Uterus (tissue), 3 donors: ENCODE measurements at regions not wholly inside any gene's neighbourhood (a gene's known extent, or its start where the extent isn't known, plus 50 kb on each side); places are given as distances from the start of the nearest gene placed in this dataset.

Experiments used
- DNase-seq, 2 donors: peaks; one replicate each; pipeline ENCODE4 v3.0.0-alpha.2; 2019 to 2020
- H3K27ac ChIP-seq, 2 donors: fragments of 200-600 bp; sonication (generic); 1 replicate in 1 of 2; 2 replicates in 1 of 2; pipeline ENCODE4 v1.5.1; 2016 to 2018
- H3K27me3 ChIP-seq, 2 donors: fragments of 200-600 bp; sonication (generic); one replicate each; pipeline ENCODE4 v1.5.1; 2018 to 2019; ENCODE audit warnings: control low read depth in 1 of 2
- H3K36me3 ChIP-seq, 2 donors: fragments of 200-600 bp; sonication (generic); one replicate each; pipeline ENCODE4 v1.5.1; 2019; ENCODE audit warnings: control low read depth in 1 of 2
- H3K4me1 ChIP-seq, 2 donors: fragments of 200-600 bp; sonication (generic); one replicate each; pipeline ENCODE4 v1.5.1; 2018 to 2019; ENCODE audit warnings: control low read depth in 1 of 2
- H3K4me3 ChIP-seq, 2 donors: fragments of 200-600 bp; sonication (generic); 1 replicate in 1 of 2; 2 replicates in 1 of 2; pipeline ENCODE4 v1.5.1; 2018 to 2019; ENCODE audit warnings: mild to moderate bottlenecking in 1 of 2
- H3K9me3 ChIP-seq, 2 donors: fragments of 200-600 bp; sonication (generic); one replicate each; pipeline ENCODE4 v1.5.1; 2019; ENCODE audit warnings: control low read depth in 1 of 2
- CTCF ChIP-seq, 4 experiments: fragments of 200-600 bp in 2 of 4; fragments of 450-650 bp in 2 of 4; sonication (generic) in 2 of 4; IDR thresholded peaks; one replicate each; pipeline ENCODE4 v1.5.1; 2016 to 2019; ENCODE audit warnings: antibody characterized with exemption in 4 of 4, mild to moderate bottlenecking in 2 of 4, moderate library complexity in 1 of 4
- POLR2A ChIP-seq, 2 donors: fragments of 450-650 bp; IDR thresholded peaks; one replicate each; pipeline ENCODE4 v1.6.1; 2016; ENCODE audit warnings: antibody characterized with exemption in 2 of 2, mild to moderate bottlenecking in 1 of 2, moderate library complexity in 1 of 2
- intact Hi-C: fragments of 100-400 bp; cut with DNase I; formaldehyde crosslinking; loops from one replicate; pipeline ENCODE4 v1.15.1; 2023; ENCODE audit warnings: low total_unique reads
- donor health status: DM: yes; HTN: yes; CAD: no.

- intact Hi-C loops = no loop called here
- Histone ChIP-seq H3K36me3 (no peaks in the 10 kb centered on the region), H3K27ac (no peak overlapping the region), H3K27me3 (no peaks in the 10 kb centered on the region), H3K4me1 (no peaks in the 10 kb centered on the region), H3K4me3 (no peak overlapping the region), H3K9me3 (no peaks in the 10 kb centered on the region)
- no peak for DNase-seq
- no peak for TF ChIP-seq POLR2A (IDR thresholded peaks at IDR 0.05)
- no peak for TF ChIP-seq CTCF (IDR thresholded peaks at IDR 0.05)
Measured at GRCh38 chr3:81005992-81006391, 755.5 kb downstream of the GBE1 start.

GRCh38 chr3:81003817-81004216 is 757.6 kb downstream of the GBE1 start:
- H3K4me1 ChIP-seq = no peaks in the 10 kb centered on the region
- intact Hi-C loops = no loop called here
- H3K9me3 ChIP-seq = no peaks in the 10 kb centered on the region
- H3K36me3 ChIP-seq = no peaks in the 10 kb centered on the region
- H3K27me3 ChIP-seq = no peaks in the 10 kb centered on the region
- no peak overlapping the region for H3K27ac ChIP-seq
- DNase-seq = no peak
- no peak overlapping the region for H3K4me3 ChIP-seq
- TF ChIP-seq POLR2A (IDR thresholded peaks at IDR 0.05) (no peak), CTCF (IDR thresholded peaks at IDR 0.05) (no peak)

- H3K27me3 ChIP-seq = no peaks in the 10 kb centered on the region
- intact Hi-C loops = no loop called here
- DNase-seq = no peak
- H3K36me3 ChIP-seq = no peaks in the 10 kb centered on the region
- H3K27ac ChIP-seq = no peak overlapping the region
- no peaks in the 10 kb centered on the region for H3K4me1 ChIP-seq
- H3K9me3 ChIP-seq = no peaks in the 10 kb centered on the region
- H3K4me3 ChIP-seq = no peak overlapping the region
- TF ChIP-seq POLR2A (IDR thresholded peaks at IDR 0.05) (no peak), CTCF (IDR thresholded peaks at IDR 0.05) (no peak)
Measured at GRCh38 chr3:81003008-81003645, 758.3 kb downstream of the GBE1 start.

GRCh38 chr3:80999481-80999880 is 762.0 kb downstream of the GBE1 start:
- intact Hi-C loops = no loop called here

GRCh38 chr3:80998022-80998421 is 763.4 kb downstream of the GBE1 start:
- TF ChIP-seq POLR2A (IDR thresholded peaks at IDR 0.05) (no peak), CTCF (IDR thresholded peaks at IDR 0.05) (no peak)
- Histone ChIP-seq H3K9me3 (no peaks in the 10 kb centered on the region), H3K36me3 (no peaks in the 10 kb centered on the region), H3K4me1 (no peaks in the 10 kb centered on the region), H3K27me3 (no peaks in the 10 kb centered on the region), H3K4me3 (no peak overlapping the region), H3K27ac (no peak overlapping the region)
- intact Hi-C loops = no loop called here
- DNase-seq = no peak

More at GRCh38 chr3:80999481-80999880, 762.0 kb downstream of the GBE1 start:
- Histone ChIP-seq H3K4me3 (no peak overlapping the region), H3K4me1 (no peaks in the 10 kb centered on the region), H3K27ac (no peak overlapping the region), H3K27me3 (no peaks in the 10 kb centered on the region), H3K36me3 (no peaks in the 10 kb centered on the region), H3K9me3 (no peaks in the 10 kb centered on the region)
- TF ChIP-seq POLR2A (IDR thresholded peaks at IDR 0.05) = no peak
- no peak for TF ChIP-seq CTCF (IDR thresholded peaks at IDR 0.05)
- no peak for DNase-seq
